Activated naive CD8-positive, alpha-beta T cell treated with anti-CD3 and anti-CD28 coated beads for 36 hours (primary cell): ENCODE measurements at regions not wholly inside any gene's neighbourhood (a gene's known extent, or its start where the extent isn't known, plus 50 kb on each side); places are given as distances from the start of the nearest gene placed in this dataset.
"Not testable (repeated sequence)": the region's sequence is repeated elsewhere in the genome, so short reads cannot be mapped to it uniquely, and the experiment has no call there.

Source experiments
- DNase-seq: peaks from one replicate; pipeline ENCODE4 v3.0.0; 2021
- H3K27ac Mint-ChIP-seq: one replicate; pipeline ENCODE4 v1.8.0; 2022; ENCODE audit warnings: mild to moderate bottlenecking, moderate library complexity, mixed read lengths
- H3K27me3 Mint-ChIP-seq: one replicate; pipeline ENCODE4 v1.8.0; 2022; ENCODE audit warnings: mild to moderate bottlenecking, mixed read lengths
- H3K36me3 Mint-ChIP-seq: one replicate; pipeline ENCODE4 v1.8.0; 2021; ENCODE audit warnings: mild to moderate bottlenecking, mixed read lengths
- H3K4me1 Mint-ChIP-seq: one replicate; pipeline ENCODE4 v1.8.0; 2021; ENCODE audit warnings: mixed read lengths
- H3K4me3 Mint-ChIP-seq: one replicate; pipeline ENCODE4 v1.8.0; 2022; ENCODE audit warnings: mild to moderate bottlenecking, moderate library complexity, mixed read lengths
- H3K9me3 Mint-ChIP-seq: one replicate; pipeline ENCODE4 v1.8.0; 2022; ENCODE audit warnings: mixed read lengths

DNA sequence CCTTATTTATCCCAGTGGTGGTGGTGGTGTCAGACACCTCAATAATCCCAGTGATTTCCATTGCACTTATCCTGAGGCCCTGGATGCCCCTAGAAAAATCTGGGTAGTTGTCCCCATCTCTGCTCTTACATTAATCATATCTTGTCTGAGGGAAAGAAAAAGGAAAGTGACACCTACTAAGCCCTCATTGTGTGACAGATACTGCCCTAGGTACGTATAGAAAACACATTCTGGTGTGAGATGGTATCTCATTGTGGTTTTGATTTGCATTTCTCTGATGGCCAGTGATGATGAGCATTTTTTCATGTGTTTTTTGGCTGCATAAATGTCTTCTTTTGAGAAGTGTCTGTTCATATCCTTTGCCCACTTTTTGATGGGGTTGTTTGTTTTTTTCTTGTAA, 162.6 kb upstream of the JADE1 start:
- DNase-seq, H3K4me3 Mint-ChIP-seq, H3K36me3 Mint-ChIP-seq, H3K4me1 Mint-ChIP-seq, H3K9me3 Mint-ChIP-seq, H3K27me3 Mint-ChIP-seq, H3K27ac Mint-ChIP-seq: not testable (repeated sequence)

DNA sequence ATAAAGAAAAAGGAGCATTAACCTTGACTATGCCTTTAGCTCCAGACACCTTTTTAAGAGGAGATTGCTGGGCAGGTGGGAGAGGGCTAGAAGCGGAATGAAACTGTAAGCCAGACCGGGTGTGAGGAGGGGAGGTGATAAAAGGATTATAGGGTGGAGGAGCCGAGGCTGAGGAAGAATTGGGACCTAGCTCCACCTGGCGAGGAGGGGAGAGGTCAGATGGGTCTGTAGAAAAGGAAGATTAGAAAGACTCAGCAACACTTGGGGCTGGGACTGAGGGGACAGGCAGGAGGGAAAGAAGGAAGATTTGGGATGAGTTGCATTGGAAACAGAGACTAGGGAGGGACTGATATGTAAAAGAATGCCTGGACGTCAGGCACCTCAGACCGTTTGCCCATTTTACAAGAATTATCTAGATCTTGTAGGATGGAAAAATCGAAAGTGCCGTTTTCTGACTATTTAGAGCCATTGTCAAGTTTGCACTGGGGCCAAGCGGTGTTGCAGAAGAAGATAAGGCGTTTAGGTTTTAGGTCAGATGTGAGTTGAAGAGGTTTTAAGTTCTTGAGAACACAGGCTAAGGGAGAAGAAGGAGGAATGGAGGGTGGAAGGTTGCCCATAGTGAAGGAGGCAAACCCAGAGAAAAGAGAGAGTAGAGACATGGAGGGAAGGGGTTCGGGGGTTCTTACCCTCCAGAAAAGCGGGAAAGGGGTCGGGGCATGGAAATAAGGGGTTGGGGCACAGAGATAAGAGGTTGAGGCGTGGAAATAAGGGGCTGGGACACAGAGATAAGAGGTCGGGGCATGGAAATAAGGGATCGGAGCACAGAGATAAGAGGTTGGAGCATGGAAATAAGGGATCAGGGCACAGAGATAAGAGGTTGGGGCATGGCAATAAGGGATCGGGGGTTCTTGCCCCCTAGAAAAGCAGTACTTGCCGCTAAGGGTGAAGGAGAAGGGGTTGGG, 164.5 kb upstream of the JADE1 start:
- not testable (repeated sequence) for DNase-seq, H3K9me3 Mint-ChIP-seq, H3K27ac Mint-ChIP-seq, H3K36me3 Mint-ChIP-seq, H3K27me3 Mint-ChIP-seq, H3K4me1 Mint-ChIP-seq, H3K4me3 Mint-ChIP-seq

DNA sequence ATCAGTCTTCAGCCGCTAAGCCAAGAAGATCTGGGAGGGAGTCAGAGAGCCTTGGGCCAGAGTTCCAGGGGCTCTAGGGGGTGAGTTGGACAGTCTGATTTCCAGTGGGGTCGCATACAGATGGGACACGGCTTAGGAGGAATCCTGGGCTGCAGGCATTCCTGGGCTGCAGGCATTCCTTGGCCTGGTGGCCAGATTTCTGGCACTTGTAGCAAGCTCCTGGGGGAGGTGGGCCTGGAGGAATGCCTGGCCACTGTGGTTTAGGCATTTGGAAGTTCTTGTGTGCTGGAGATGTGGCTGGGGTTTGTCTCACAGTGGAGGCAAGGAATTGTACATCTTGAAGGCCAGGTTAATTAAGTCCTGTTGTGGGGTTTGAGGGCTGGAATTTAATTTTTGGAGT, 165.4 kb upstream of the JADE1 start:
- not testable (repeated sequence) for H3K27me3 Mint-ChIP-seq

DNA sequence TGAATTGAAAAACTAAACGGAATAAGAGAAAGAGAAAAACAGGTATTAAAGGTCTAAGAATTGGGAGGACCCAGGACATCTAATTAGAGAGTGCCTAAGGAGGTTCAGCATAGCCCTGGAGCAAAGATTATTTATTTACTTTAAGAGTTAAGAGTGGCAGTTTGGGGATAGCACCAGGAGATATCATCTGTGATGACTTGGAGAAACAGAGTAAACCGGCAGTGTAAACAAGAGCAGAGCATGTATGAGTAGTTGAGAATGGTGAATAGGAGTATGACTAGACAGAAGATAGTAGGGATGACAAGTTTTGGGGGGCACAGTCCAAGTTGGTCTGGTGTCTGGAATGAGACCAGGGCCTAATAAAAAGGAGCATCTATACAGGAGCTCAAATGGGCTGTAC, 167.9 kb upstream of the JADE1 start:
- H3K36me3 Mint-ChIP-seq, H3K27ac Mint-ChIP-seq, H3K9me3 Mint-ChIP-seq, H3K27me3 Mint-ChIP-seq, H3K4me1 Mint-ChIP-seq, H3K4me3 Mint-ChIP-seq, DNase-seq: not testable (repeated sequence)

More for the DNA sequence above, 165.4 kb upstream of the JADE1 start:
- DNase-seq, H3K4me1 Mint-ChIP-seq, H3K36me3 Mint-ChIP-seq, H3K9me3 Mint-ChIP-seq, H3K27ac Mint-ChIP-seq, H3K4me3 Mint-ChIP-seq: not testable (repeated sequence)

DNA sequence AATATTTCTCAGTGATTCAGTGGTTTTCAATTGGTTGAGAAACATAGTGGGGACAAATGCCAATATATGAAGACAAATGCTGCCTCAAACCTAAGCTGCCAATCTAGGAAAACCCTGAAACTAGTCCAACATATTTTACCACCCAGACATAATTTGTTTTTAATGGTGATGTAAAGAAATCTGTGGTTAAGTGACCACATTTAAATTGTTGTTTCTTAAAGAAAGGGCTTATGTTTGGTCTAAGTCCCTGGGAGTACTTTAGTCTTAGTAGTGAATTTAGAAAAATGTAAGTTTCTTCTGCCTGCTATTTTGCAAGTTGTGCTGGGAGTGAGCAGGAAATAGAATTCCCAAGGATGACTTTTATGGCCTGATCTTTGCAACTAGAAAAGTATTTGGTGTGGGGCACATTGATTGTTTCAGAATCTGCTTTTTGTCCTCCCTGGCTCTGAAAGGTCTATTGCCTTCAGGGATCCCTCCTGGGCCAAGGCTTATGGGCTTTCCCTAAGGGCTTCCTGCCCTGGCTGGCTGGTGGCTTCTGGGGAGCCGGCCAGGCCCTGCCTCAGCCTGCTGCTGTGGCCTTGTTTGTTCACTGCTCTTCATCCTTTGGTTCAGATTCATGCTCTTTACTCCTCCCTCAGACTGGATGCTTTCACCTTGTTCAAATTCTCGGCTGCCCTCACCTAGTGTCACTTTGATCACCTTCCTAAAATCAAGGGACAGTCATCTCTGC, 169.8 kb upstream of the JADE1 start:
- no peak overlapping the region for H3K27ac Mint-ChIP-seq

DNA sequence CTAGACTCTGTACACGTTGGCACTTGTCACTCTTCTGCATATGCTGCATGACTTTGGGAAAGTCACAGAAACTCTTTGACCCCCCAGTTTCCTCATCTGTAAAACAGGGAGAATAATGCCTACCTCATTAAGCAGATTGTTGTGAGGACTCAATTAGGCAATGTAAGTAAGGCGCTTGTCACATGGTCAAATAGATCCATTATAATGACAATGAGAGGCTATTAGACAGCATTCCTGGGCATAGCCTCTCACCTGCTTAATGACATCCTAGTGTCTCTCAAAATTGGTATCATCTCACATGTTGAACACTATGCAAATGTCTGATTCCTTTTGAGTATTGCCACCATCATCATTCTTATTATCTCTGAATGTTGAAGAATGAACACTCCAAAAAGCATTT, 172.6 kb upstream of the JADE1 start:
- no peak overlapping the region for H3K4me3 Mint-ChIP-seq
- H3K36me3 Mint-ChIP-seq: no peaks in the 10 kb centered on the region
- H3K27ac Mint-ChIP-seq: no peak overlapping the region
- no peaks in the 10 kb centered on the region for H3K9me3 Mint-ChIP-seq
- no peaks in the 10 kb centered on the region for H3K4me1 Mint-ChIP-seq
- peaks cover 3% of the 10 kb centered on the region for H3K27me3 Mint-ChIP-seq
- no peak for DNase-seq

More for the DNA sequence above, 169.8 kb upstream of the JADE1 start:
- no peak overlapping the region for H3K4me3 Mint-ChIP-seq
- no peaks in the 10 kb centered on the region for H3K9me3 Mint-ChIP-seq
- peaks cover 3% of the 10 kb centered on the region for H3K27me3 Mint-ChIP-seq
- H3K4me1 Mint-ChIP-seq: no peaks in the 10 kb centered on the region
- no peaks in the 10 kb centered on the region for H3K36me3 Mint-ChIP-seq
- DNase-seq: no peak

DNA sequence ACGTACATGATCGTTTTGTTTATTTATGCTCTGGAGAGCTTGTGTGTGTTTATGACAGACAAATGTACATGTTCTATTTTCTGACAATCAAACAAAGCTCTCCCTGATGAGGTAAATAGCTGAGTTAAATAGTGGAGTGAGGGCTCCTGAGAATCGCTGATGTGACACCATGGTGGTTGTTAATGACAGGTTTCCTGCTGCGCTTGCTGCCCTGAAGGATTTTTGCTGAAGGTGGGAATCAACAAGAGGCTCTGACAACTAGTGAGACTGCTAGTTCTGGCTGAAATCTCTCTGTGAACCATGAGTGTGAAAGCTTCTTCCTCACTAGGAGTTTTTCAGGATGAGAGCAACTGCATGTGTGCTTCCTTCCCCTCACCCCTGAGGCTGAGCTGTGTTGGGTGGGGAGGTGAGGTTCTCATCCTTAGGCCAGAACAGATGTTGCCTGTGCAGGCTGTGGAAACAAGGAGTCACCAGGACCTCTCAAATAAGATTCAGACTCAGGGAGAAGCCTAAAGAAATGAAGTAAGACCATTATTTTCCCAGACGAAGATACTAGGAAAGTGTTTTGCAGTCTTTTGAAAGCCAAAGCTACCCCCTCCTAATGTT, 173.4 kb upstream of the JADE1 start:
- H3K9me3 Mint-ChIP-seq: no peaks in the 10 kb centered on the region
- H3K36me3 Mint-ChIP-seq: no peaks in the 10 kb centered on the region
- no peaks in the 10 kb centered on the region for H3K4me1 Mint-ChIP-seq
- no peak overlapping the region for H3K27ac Mint-ChIP-seq
- H3K4me3 Mint-ChIP-seq: no peak overlapping the region
- no peak for DNase-seq
- peaks cover 3% of the 10 kb centered on the region for H3K27me3 Mint-ChIP-seq

DNA sequence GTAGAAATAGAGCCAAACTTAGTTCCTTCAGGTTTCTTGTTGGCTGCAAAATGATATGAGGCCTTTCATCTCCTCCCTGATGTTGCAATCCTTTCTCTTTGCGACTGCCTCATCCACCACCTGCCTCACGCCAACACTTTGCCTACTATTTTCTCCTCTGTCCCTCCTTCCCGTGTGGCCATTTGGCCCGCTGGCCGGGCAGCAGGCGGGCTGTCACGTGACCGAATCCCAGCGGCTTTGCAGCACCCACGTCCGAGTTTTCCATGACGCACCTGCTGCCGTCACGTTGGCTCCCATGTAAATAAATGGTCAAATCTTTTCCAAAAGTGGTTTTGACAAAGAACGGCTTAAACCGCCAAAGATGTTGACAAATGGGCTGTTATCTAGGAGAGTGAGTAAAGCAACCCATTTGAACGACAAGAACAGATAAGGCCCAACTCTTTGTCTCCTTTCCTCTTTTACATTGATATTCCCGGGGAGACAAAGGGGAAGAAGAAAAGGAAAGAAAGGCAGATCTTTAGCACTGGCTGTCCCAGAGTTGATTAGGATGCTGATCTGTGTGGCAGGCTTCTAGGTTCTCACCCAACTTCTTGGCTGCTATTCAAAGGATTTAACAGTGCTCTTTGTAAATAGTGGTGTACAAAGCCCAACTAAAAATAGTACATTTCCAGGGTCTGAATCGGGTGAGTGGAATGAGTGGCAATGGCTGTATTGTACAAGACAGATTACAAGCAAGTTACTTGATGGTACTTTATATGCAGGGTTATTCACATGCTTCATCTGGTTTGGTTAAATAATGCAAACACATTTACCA, 174.2 kb upstream of the JADE1 start:
- no peak for DNase-seq
- Mint-ChIP-seq H3K4me1 (no peaks in the 10 kb centered on the region), H3K9me3 (no peaks in the 10 kb centered on the region), H3K36me3 (no peaks in the 10 kb centered on the region), H3K4me3 (no peak overlapping the region), H3K27ac (no peak overlapping the region), H3K27me3 (peaks cover 3% of the 10 kb centered on the region)

DNA sequence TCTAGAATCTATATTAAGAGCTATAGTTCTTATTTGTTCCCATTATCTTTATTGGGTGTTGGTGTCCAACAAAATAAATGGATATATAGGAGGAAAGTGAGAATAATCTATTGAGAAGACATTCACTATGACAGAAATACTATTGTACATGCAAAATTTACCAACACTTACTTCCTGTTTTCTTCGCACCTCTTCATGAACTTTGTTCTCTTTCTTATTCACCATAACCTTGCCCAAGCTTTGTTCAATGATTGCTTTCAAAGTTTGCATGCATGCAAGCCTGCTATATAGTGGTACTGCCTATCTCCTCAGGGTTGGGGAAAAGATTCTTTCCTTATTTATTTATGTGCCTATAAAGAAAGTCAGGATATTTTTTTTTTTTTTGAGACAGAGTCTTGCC, 176.4 kb upstream of the JADE1 start:
- H3K27me3 Mint-ChIP-seq: peaks cover 8% of the 10 kb centered on the region
- no peak for DNase-seq
- no peak overlapping the region for H3K27ac Mint-ChIP-seq
- no peak overlapping the region for H3K4me3 Mint-ChIP-seq
- no peaks in the 10 kb centered on the region for H3K4me1 Mint-ChIP-seq
- H3K9me3 Mint-ChIP-seq: no peaks in the 10 kb centered on the region
- no peaks in the 10 kb centered on the region for H3K36me3 Mint-ChIP-seq

DNA sequence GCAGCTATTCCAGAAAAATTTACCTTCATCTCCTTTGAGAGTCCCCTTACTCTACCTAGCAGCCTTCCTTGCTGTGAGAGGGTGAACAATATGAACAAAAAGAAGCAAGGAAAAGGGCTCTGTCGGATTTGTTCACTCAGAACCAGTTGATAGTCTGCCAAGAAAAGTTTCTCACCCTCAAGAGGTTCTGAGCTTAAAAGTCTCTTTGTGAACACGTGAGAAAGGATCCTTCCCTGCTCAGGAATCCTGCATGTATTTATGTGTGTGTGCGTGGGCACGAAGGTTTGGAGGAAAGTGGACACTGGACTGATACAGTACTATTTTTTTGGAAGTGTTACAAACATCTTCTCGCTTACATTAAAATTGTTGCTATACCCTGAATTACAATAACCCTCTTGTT, 178.6 kb upstream of the JADE1 start:
- no peaks in the 10 kb centered on the region for H3K4me1 Mint-ChIP-seq
- H3K4me3 Mint-ChIP-seq: no peak overlapping the region
- H3K27ac Mint-ChIP-seq: no peak overlapping the region
- DNase-seq: no peak
- no peaks in the 10 kb centered on the region for H3K36me3 Mint-ChIP-seq
- H3K27me3 Mint-ChIP-seq: peaks cover 6% of the 10 kb centered on the region
- no peaks in the 10 kb centered on the region for H3K9me3 Mint-ChIP-seq

DNA sequence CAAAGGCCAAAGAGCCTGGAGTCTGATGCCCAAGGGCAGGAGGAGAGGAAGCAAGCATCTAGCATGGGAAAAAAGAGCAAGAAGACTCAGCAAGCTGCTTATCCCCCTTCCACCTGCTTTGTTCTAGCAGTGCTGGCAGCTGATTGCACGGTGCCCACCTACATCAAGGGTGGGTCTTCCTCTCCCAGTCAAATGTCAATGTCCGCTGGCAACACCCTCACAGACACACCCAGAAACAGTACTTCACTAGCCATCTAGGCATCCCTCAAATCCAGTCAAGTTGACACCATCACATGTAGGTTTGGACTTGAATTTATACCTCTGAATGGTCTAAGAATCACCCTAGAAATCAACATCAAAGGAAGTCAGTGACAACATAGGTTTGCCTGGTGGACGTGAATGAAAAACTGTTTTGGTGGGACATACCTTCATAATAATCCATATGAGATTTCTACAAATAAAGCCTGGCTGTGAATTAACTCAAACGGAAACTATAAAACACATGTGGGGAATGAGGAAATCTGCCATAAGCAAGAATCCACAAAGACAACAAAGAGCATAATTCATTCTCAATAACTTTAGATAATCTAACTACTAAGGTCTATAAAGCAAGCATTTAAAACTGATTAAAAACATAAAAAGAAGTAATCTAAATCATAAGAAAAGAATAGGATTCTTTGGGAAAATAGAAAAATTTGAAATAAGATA, 185.8 kb upstream of the JADE1 start:
- Mint-ChIP-seq H3K4me1 (no peaks in the 10 kb centered on the region), H3K27me3 (peaks cover 11% of the 10 kb centered on the region), H3K9me3 (peaks cover 4% of the 10 kb centered on the region), H3K36me3 (no peaks in the 10 kb centered on the region), H3K4me3 (no peak overlapping the region), H3K27ac (no peak overlapping the region)
- DNase-seq: no peak

DNA sequence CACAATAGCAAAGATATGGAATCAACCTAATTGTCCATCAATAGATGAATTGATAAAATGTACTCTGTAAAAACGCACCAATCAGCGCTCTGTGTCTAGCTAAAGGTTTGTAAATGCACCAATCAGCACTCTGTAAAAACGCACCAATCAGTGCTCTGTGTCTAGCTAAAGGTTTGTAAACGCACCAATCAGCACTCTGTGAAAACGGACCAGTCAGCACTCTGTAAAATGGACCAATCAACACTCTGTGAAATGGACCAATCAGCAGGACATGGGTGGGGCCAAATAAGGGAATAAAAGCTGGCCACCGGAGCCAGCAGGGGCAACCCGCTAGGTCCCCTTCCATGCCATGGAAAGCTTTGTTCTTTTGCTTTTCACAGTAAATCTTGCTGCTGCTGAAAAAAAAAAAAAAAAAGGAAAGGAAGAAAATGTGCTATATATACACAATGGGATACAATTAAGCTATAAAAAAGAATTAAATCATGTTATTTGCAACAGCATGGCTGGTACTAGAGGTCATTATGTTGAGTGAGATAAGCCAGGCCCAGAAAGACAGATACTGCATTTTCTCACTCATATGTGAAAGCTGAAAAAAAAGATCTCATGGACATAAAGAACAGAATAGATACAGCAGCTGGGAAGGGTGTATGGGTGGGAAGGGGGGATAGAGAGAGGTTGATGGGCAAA, 189.1 kb upstream of the JADE1 start:
- not testable (repeated sequence) for DNase-seq, H3K36me3 Mint-ChIP-seq, H3K4me3 Mint-ChIP-seq, H3K27me3 Mint-ChIP-seq, H3K27ac Mint-ChIP-seq, H3K4me1 Mint-ChIP-seq, H3K9me3 Mint-ChIP-seq

DNA sequence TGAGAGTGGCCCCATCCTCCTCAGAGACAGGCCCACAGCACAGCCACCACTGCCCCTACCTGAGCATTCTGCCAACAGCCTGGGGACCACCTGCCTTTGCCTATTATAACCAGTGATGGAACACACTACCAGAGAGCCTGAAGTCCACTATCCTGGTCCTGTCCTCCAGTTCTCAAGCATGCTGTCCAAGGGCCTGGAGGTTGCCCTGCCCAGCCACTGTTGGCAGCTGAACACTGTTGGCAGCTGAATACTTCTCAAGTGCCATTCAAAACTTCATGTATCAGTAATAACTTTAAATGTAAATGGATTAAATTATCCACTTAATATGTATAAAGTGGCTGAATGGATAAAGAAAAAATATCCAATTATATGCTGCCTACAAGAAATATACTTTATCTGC, 194.3 kb upstream of the JADE1 start:
- Mint-ChIP-seq H3K36me3 (no peaks in the 10 kb centered on the region), H3K27ac (no peak overlapping the region), H3K27me3 (peaks cover 14% of the 10 kb centered on the region), H3K9me3 (peaks cover 4% of the 10 kb centered on the region), H3K4me3 (no peak overlapping the region), H3K4me1 (no peaks in the 10 kb centered on the region)
- DNase-seq: no peak

DNA sequence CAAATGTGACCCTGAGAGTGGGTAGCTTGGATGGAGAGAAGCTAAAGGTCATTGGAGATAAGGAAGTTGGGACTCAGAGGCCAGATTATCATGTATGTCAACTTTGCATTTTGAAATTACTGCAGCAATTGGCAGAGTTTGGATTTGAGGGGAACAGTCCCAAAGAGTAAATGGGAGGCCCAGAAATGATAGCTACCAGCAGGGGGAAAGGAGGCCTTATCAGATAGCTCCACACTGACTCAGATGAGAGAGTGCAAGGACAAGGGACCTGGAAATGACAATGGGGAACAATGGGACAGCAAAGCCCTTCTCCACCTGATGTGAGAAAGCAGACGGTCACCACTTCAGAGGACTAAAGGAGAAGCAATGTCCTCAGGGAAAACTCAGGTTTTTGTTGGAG, 201.5 kb upstream of the JADE1 start:
- Mint-ChIP-seq H3K27me3 (peaks cover 8% of the 10 kb centered on the region), H3K4me1 (no peaks in the 10 kb centered on the region), H3K9me3 (no peaks in the 10 kb centered on the region), H3K36me3 (no peaks in the 10 kb centered on the region), H3K4me3 (no peak overlapping the region), H3K27ac (no peak overlapping the region)
- DNase-seq: no peak
